Heart left ventricle (tissue), 16 donors: ENCODE measurements at regions not wholly inside any gene's neighbourhood (a gene's known extent, or its start where the extent isn't known, plus 50 kb on each side); places are given as distances from the start of the nearest gene placed in this dataset.
A peak's percentile ranks its signal among the peaks of the same experiment; 100 is the strongest.

ENCODE experiments used
- ATAC-seq, 4 donors: fragments of 200-7000 bp; cut with Tn5 transposase; one replicate each; pipeline ENCODE4 v1.9.1; 2020 to 2022; ENCODE audit warnings: moderate library complexity in 4 of 4, mild to moderate bottlenecking in 3 of 4, moderate number of reproducible peaks in 1 of 4
- DNase-seq, 5 donors: peaks; one replicate each; pipeline ENCODE4 v3.0.0-alpha.2; 2020
- H3K27ac ChIP-seq, 12 donors: fragments of 200-600 bp; sonication (generic) in 4 of 12; one replicate each; pipeline versions ENCODE4 v1.5.0 to v1.8.0; 2016 to 2022; ENCODE audit warnings: mild to moderate bottlenecking in 2 of 12
- H3K27me3 ChIP-seq, 9 donors: fragments of 200-600 bp; sonication (generic) in 2 of 9; one replicate each; pipeline versions ENCODE4 v1.5.1 to v1.8.0; 2016 to 2022; ENCODE audit warnings: mild to moderate bottlenecking in 3 of 9
- H3K36me3 ChIP-seq, 9 donors: fragments of 200-600 bp; sonication (generic) in 2 of 9; one replicate each; pipeline versions ENCODE4 v1.5.0 to v1.8.0; 2018 to 2022; ENCODE audit warnings: mild to moderate bottlenecking in 2 of 9
- H3K4me1 ChIP-seq, 12 donors: fragments of 200-600 bp; sonication (generic) in 4 of 12; one replicate each; pipeline versions ENCODE4 v1.5.0 to v1.8.0; 2016 to 2022; ENCODE audit warnings: mild to moderate bottlenecking in 3 of 12
- H3K4me3 ChIP-seq, 12 donors: fragments of 200-600 bp; sonication (generic) in 4 of 12; one replicate each; pipeline versions ENCODE4 v1.5.0 to v1.8.0; 2017 to 2022; ENCODE audit warnings: mild to moderate bottlenecking in 9 of 12, moderate library complexity in 4 of 12
- H3K9me3 ChIP-seq, 12 donors: fragments of 200-600 bp; sonication (generic) in 4 of 12; one replicate each; pipeline versions ENCODE4 v1.5.0 to v1.8.0; 2016 to 2022; ENCODE audit warnings: mild to moderate bottlenecking in 1 of 12
- CTCF ChIP-seq, 12 donors: fragments of 200-600 bp; sonication (generic) in 4 of 12; IDR thresholded peaks; one replicate each; pipeline versions ENCODE4 v1.5.0 to v1.8.0; 2018 to 2022; ENCODE audit warnings: antibody characterized with exemption in 12 of 12, mild to moderate bottlenecking in 5 of 12
- POLR2A ChIP-seq, 2 donors: fragments of 450-650 bp; IDR thresholded peaks; one replicate each; pipeline ENCODE4 v1.6.1; 2017; ENCODE audit warnings: antibody characterized with exemption in 2 of 2, mild to moderate bottlenecking in 2 of 2, moderate library complexity in 2 of 2
- WGBS, 4 donors: extraction: QIAGEN DNeasy Blood & Tissue Kit in 2 of 4; methylation state at CpG; one replicate each; pipeline versions ENCODE4 v1.1.5 to v1.1.7; 2013 to 2018; 5-methylcytosine and 5-hydroxymethylcytosine counted together
- intact Hi-C, 10 donors: fragments of 100-400 bp; cut with DNase I; formaldehyde crosslinking; loops; one replicate each; pipeline versions ENCODE4 v1.11.1 to v1.14.2; 2022
- donor health status: ischemic (EF 13 %, LVEDD 7.1; RV severe dilation, severe dysfunction).
- donor health status: healthy with polysubstance abuse.
- donor health status: DM: no; HTN: yes; CAD: no.
- donor health status: DM: no; HTN: no; CAD: no.
- donor health status: ischemic (EF 25% LVEDD 6.9; RV normal size, moderate dysfunction).
- donor health status: ischemic (EF 25% LVEDD 5.7; RV mildly dilated, moderate dysfunction).
- donor health status: healthy.
- donor health status: DM: yes; HTN: yes; CAD: no.
- donor health status: ischemic (EF 35%, LVEDD 5.7; RV mildly dilated, moderate dysfunction).
- donor health status: nonischemic (EF 11% LVEDD 7.7; RV severe dilation, severe dysfunction).
- donor health status: DM: yes; HTN: yes; CAD: no.
- donor health status: PGD.
- donor health status: ischemic (EF 29% LVEDD 5.4; RV normal size, mild dysfunction).
- donor health status: nonischemic (EF 23%, LVEDD 6.1; RV moderate dilation, normal function).

GRCh38 chr13:26494571-26495195 lies 62.8 kb upstream of the WASF3 start:
- intact Hi-C loops: loop anchor here in 4 of 10 donors (2.0 to 5.0 kb wide), 4 partner anchors 203 to 314 kb away; partner anchors contain the start of gene CDK8 (in 1 of the 4)
- no peak for TF ChIP-seq CTCF (IDR thresholded peaks at IDR 0.05)
- TF ChIP-seq POLR2A (IDR thresholded peaks at IDR 0.05): no peak

GRCh38 chr13:26495750-26496149 lies 61.7 kb upstream of the WASF3 start:
- no peaks in the 10 kb centered on the region for H3K9me3 ChIP-seq
- 48 to 71% (median 66%) methylated on average over 3 of the region's 3 CpGs for WGBS, 4 donors
- peak in 1 of 4 donors; percentile 23 for ATAC-seq

More at GRCh38 chr13:26494571-26495195, 62.8 kb upstream of the WASF3 start:
- WGBS, 4 donors: 59 to 69% (median 66%) methylated on average over 8 of the region's 8 CpGs
- Histone ChIP-seq H3K4me3 (no peak overlapping the region), H3K36me3 (no peaks in the 10 kb centered on the region), H3K4me1 (peaks cover 0 to 11% (median 0%) of the 10 kb centered on the region in 12 donors), H3K27me3 (no peaks in the 10 kb centered on the region), H3K27ac (no peak overlapping the region), H3K9me3 (no peaks in the 10 kb centered on the region)
- DNase-seq (no peak), ATAC-seq (no peak)

GRCh38 chr13:26497968-26498511 lies 59.4 kb upstream of the WASF3 start:
- no peaks in the 10 kb centered on the region for H3K9me3 ChIP-seq
- H3K4me1 ChIP-seq: peaks cover 0 to 11% (median 0%) of the 10 kb centered on the region in 12 donors
- peak overlapping the region in 2 of 12 donors; percentile 13 to 15 for H3K27ac ChIP-seq
- 68 to 74% (median 72%) methylated on average over 5 of the region's 5 CpGs for WGBS, 4 donors
- DNase-seq (no peak), ATAC-seq (peak in 1 of 4 donors; percentile 18)
- no peaks in the 10 kb centered on the region for H3K36me3 ChIP-seq
- H3K4me3 ChIP-seq: no peak overlapping the region
- no peaks in the 10 kb centered on the region for H3K27me3 ChIP-seq
- TF ChIP-seq CTCF (IDR thresholded peaks at IDR 0.05) (no peak), POLR2A (IDR thresholded peaks at IDR 0.05) (no peak)
- intact Hi-C loops: loop anchor here in 7 of 10 donors (2.0 to 5.0 kb wide), 5 partner anchors 199 to 313 kb away; partner anchors contain the start of gene CDK8 (in 1 of the 7)

More at GRCh38 chr13:26495750-26496149, 61.7 kb upstream of the WASF3 start:
- intact Hi-C loops: loop anchor here (1.0 to 5.0 kb wide), 7 partner anchors 202 to 315 kb away; partner anchors contain the start of gene CDK8 (in 1 of the 10)
- no peaks in the 10 kb centered on the region for H3K27me3 ChIP-seq
- no peak overlapping the region for H3K4me3 ChIP-seq
- peak in 1 of 5 donors; percentile 18 for DNase-seq
- H3K36me3 ChIP-seq: no peaks in the 10 kb centered on the region
- H3K4me1 ChIP-seq: peaks cover 0 to 11% (median 0%) of the 10 kb centered on the region in 12 donors
- TF ChIP-seq POLR2A (IDR thresholded peaks at IDR 0.05) (no peak), CTCF (IDR thresholded peaks at IDR 0.05) (no peak)
- H3K27ac ChIP-seq: no peak overlapping the region
